HCT116 (cell line): ENCODE measurements at regions not wholly inside any gene's neighbourhood (a gene's known extent, or its start where the extent isn't known, plus 50 kb on each side); places are given as distances from the start of the nearest gene placed in this dataset.

Experiments used
- ATAC-seq: fragments of 200-7000 bp; cut with Tn5 transposase; 2 replicates; pipeline ENCODE4 v1.9.1; 2020; ENCODE audit warnings: mild to moderate bottlenecking, moderate library complexity
- BruUV-seq: library from RNA; stranded (reverse); fragments of 400-500 nt; replicated peaks from 2 replicates; lab custom pipeline; 2021; lab: Mats Ljungman, UMichigan
- CTCF ChIA-PET: fragments of 300-600 bp; sonication (Branson Sonifier 250); formaldehyde crosslinking; loops from one replicate; lab custom pipeline; 2021; ENCODE audit warnings: antibody characterized with exemption; lab: Charles Lee
- POLR2A ChIA-PET: fragments of 300-600, 350-600 bp; sonication (Branson Sonifier 250); formaldehyde crosslinking; loops from one replicate; lab custom pipeline; 2021; ENCODE audit warnings: antibody characterized with exemption; lab: Charles Lee
- RAD21 ChIA-PET, 2 experiments: fragments of 300-600 bp; sonication (Branson Sonifier 250); formaldehyde crosslinking; loops; one replicate each; lab custom pipeline; 2023; ENCODE audit warnings: low total read pairs in 2 of 2; ENCODE audit not compliant: uncharacterized antibody in 2 of 2, unreplicated experiment in 2 of 2, low non-redundant PET in 1 of 2; lab: Charles Lee
- DNase-seq: peaks from one replicate; pipeline ENCODE4 v3.0.0-alpha.2; 2010; ENCODE audit warnings: low read depth, low spot score
- H2AFZ ChIP-seq: fragments of 200-600 bp; shearing (Covaris generic), sonication (generic); 2 replicates; pipeline ENCODE4 v1.6.1; 2017; ENCODE audit warnings: low read depth, mixed run types, mixed read lengths, antibody characterized with exemption, low read length; ENCODE audit not compliant: poor library complexity, severe bottlenecking
- H3K27ac ChIP-seq: 2 replicates; pipeline ENCODE4 v1.5.1; 2012; ENCODE audit warnings: low read depth, low read length
- H3K27me3 ChIP-seq: fragments of 200-600 bp; sonication (generic); 2 replicates; pipeline ENCODE4 v1.6.1; 2016; ENCODE audit warnings: mixed run types, low read length, mixed read lengths; ENCODE audit not compliant: insufficient read depth
- H3K36me3 ChIP-seq, 2 experiments: fragments of 200-500 bp in 1 of 2; fragments of 200-600 bp in 1 of 2; sonication (Bioruptor generic) in 1 of 2; sonication (generic) in 1 of 2; 2 replicates each; pipeline versions ENCODE4 v1.5.1 to v1.6.1; 2014 to 2016; ENCODE audit warnings: low read length in 2 of 2, inconsistent platforms in 1 of 2, mixed read lengths in 1 of 2, mixed run types in 1 of 2; ENCODE audit not compliant: insufficient read depth in 2 of 2, control insufficient read depth in 1 of 2
- H3K4me1 ChIP-seq, 2 experiments: fragments of 200-600 bp in 1 of 2; sonication (generic) in 1 of 2; 2 replicates each; pipeline versions ENCODE4 v1.5.1 to v1.6.1; 2012 to 2017; ENCODE audit warnings: low read length in 2 of 2, inconsistent platforms in 1 of 2, mild to moderate bottlenecking in 1 of 2, mixed read lengths in 1 of 2, mixed run types in 1 of 2, moderate library complexity in 1 of 2; ENCODE audit not compliant: insufficient read depth in 2 of 2, control insufficient read depth in 1 of 2
- H3K4me2 ChIP-seq: fragments of 200-600 bp; sonication (generic); 2 replicates; pipeline ENCODE4 v1.6.1; 2017; ENCODE audit warnings: mixed run types, low read length, mixed read lengths
- H3K4me3 ChIP-seq, 2 experiments: fragments of 200-600 bp in 1 of 2; sonication (generic) in 1 of 2; replicated peaks in 1 of 2; 2 replicates each; pipeline ENCODE4 v1.5.1; 2011 to 2016; ENCODE audit warnings: low read length in 2 of 2, control low read depth in 1 of 2, low read depth in 1 of 2, mild to moderate bottlenecking in 1 of 2, mixed read lengths in 1 of 2, mixed run types in 1 of 2
- H3K79me2 ChIP-seq: fragments of 200-600 bp; sonication (generic); 2 replicates; pipeline ENCODE4 v1.6.1; 2017; ENCODE audit warnings: mild to moderate bottlenecking, mixed run types, low read length, moderate library complexity, mixed read lengths; ENCODE audit not compliant: insufficient read depth
- H3K9ac ChIP-seq: fragments of 200-600 bp; sonication (generic); 2 replicates; pipeline ENCODE4 v1.6.1; 2016; ENCODE audit warnings: low read length, mixed read lengths
- H3K9me2 ChIP-seq: fragments of 200-600 bp; sonication (generic), shearing (Covaris generic); 2 replicates; pipeline ENCODE4 v1.6.1; 2017; ENCODE audit warnings: mixed run types, mild to moderate bottlenecking, moderate library complexity; ENCODE audit not compliant: insufficient read depth
- H3K9me3 ChIP-seq, 2 experiments: fragments of 200-500 bp in 1 of 2; fragments of 200-600 bp in 1 of 2; sonication (Bioruptor generic) in 1 of 2; sonication (generic) in 1 of 2; 2 replicates each; pipeline ENCODE4 v1.6.1; 2014 to 2017; ENCODE audit warnings: low read length in 2 of 2, mixed read lengths in 2 of 2, inconsistent platforms in 1 of 2, low read depth in 1 of 2, mild to moderate bottlenecking in 1 of 2, mixed run types in 1 of 2, moderate library complexity in 1 of 2; ENCODE audit not compliant: control insufficient read depth in 1 of 2, insufficient read depth in 1 of 2
- H4K20me1 ChIP-seq: fragments of 200-600 bp; sonication (generic), shearing (Covaris generic); 2 replicates; pipeline ENCODE4 v1.6.1; 2017; ENCODE audit warnings: mixed run types, mild to moderate bottlenecking, moderate library complexity; ENCODE audit not compliant: insufficient read depth
- ATF3 ChIP-seq: IDR thresholded peaks from 2 replicates; pipeline ENCODE4 v1.6.1; 2012
- CBX3 ChIP-seq: IDR thresholded peaks from 2 replicates; pipeline ENCODE4 v1.6.1; 2012; ENCODE audit warnings: low read depth
- EZH2 ChIP-seq: fragments of 200-600 bp; sonication (generic); IDR thresholded peaks from 2 replicates; pipeline ENCODE4 v1.6.1; 2017; ENCODE audit warnings: antibody characterized with exemption, mixed run types
- EZH2phosphoT487 ChIP-seq: fragments of 200-600 bp; IDR thresholded peaks from 2 replicates; pipeline ENCODE4 v1.6.1; 2018; ENCODE audit warnings: antibody characterized with exemption, borderline replicate concordance
- SIN3A ChIP-seq: IDR thresholded peaks from 2 replicates; pipeline ENCODE4 v1.6.1; 2012; ENCODE audit warnings: low read depth
- SP1 ChIP-seq: IDR thresholded peaks from 2 replicates; pipeline ENCODE4 v1.6.1; 2012; ENCODE audit warnings: low read depth
- TCF7L2 ChIP-seq: IDR thresholded peaks from 2 replicates; pipeline ENCODE4 v1.7.0; 2011; ENCODE audit warnings: borderline replicate concordance, inconsistent platforms; ENCODE audit not compliant: insufficient read depth, insufficient read length; ENCODE audit errors: extremely low read depth
- YY1 ChIP-seq: IDR thresholded peaks from 2 replicates; pipeline ENCODE4 v1.6.1; 2011; ENCODE audit warnings: low read length, low read depth, moderate library complexity, mild to moderate bottlenecking; ENCODE audit not compliant: insufficient replicate concordance; ENCODE audit errors: extremely low read depth
- ZFX ChIP-seq: fragments of 450-650 bp; IDR thresholded peaks from 2 replicates; pipeline ENCODE4 v1.6.1; 2017
- ZNF274 ChIP-seq: fragments of 200-500 bp; sonication (Bioruptor generic); IDR thresholded peaks from 2 replicates; pipeline ENCODE4 v1.6.1; 2014; ENCODE audit warnings: mild to moderate bottlenecking, low read depth, low read length, inconsistent platforms
- intact Hi-C: fragments of 100-400 bp; cut with micrococcal nuclease; formaldehyde crosslinking; loops from 2 replicates; pipeline ENCODE4 v1.10.0; 2022

GRCh38 chr12:30531731-30532678 lies 163.7 kb downstream of the IPO8 start:
- Histone ChIP-seq H3K79me2 (no peaks in the 10 kb centered on the region), H3K9me2 (no peaks in the 10 kb centered on the region), H3K36me3 (no peaks in the 10 kb centered on the region), H2AFZ (no peak overlapping the region), H3K9me3 (no peaks in the 10 kb centered on the region), H3K4me2 (no peak overlapping the region), H4K20me1 (no peaks in the 10 kb centered on the region), H3K27ac (no peak overlapping the region), H3K4me1 (no peaks in the 10 kb centered on the region), H3K9ac (no peak overlapping the region), H3K4me3 (no peak overlapping the region), H3K27me3 (no peaks in the 10 kb centered on the region)
- ChIA-PET RAD21 (no interaction called here), POLR2A (no interaction called here), CTCF (no interaction called here)
- TF ChIP-seq EZH2 (no peak), YY1 (no peak), ZNF274 (no peak), SIN3A (no peak), ATF3 (no peak), CBX3 (no peak), EZH2phosphoT487 (no peak), ZFX (no peak), SP1 (no peak), TCF7L2 (no peak)
- intact Hi-C loops: no loop called here
- no peak for DNase-seq
- BruUV-seq: no TSS peak
- no peak for ATAC-seq
